HEK293T (cell line): ENCODE measurements at regions not wholly inside any gene's neighbourhood (a gene's known extent, or its start where the extent isn't known, plus 50 kb on each side); places are given as distances from the start of the nearest gene placed in this dataset.

Experiments
- CTCF ChIA-PET: fragments of 350-600 bp; formaldehyde crosslinking; extraction: SDS; loops from one replicate; lab custom pipeline; 2021; ENCODE audit warnings: antibody characterized with exemption, inconsistent platforms; lab: Yijun Ruan, JAX
- POLR2A ChIA-PET: fragments of 350-600 bp; formaldehyde crosslinking; extraction: SDS; loops from one replicate; lab custom pipeline; 2020; ENCODE audit warnings: antibody characterized with exemption, inconsistent platforms; lab: Yijun Ruan, JAX
- DNase-seq: peaks from one replicate; pipeline ENCODE4 v3.0.0; 2012; ENCODE audit warnings: mixed read lengths; ENCODE audit errors: extremely low spot score
- ARNT ChIP-seq: fragments of 450-650 bp; IDR thresholded peaks from 2 replicates; pipeline ENCODE4 v1.6.1; 2017; ENCODE audit warnings: mild to moderate bottlenecking
- BHLHE40 ChIP-seq: fragments of 450-650 bp; IDR thresholded peaks from 2 replicates; pipeline ENCODE4 v1.6.1; 2016; ENCODE audit warnings: mild to moderate bottlenecking, moderate library complexity, borderline replicate concordance
- CTBP1 ChIP-seq: fragments of 450-650 bp; IDR thresholded peaks from 2 replicates; pipeline ENCODE4 v1.6.1; 2016; ENCODE audit warnings: borderline replicate concordance
- ELF4 ChIP-seq: fragments of 450-650 bp; IDR thresholded peaks from 2 replicates; pipeline ENCODE4 v1.6.1; 2017; ENCODE audit warnings: antibody characterized with exemption
- FOXA1 ChIP-seq: fragments of 450-650 bp; IDR thresholded peaks from 2 replicates; pipeline ENCODE4 v1.6.1; 2016; ENCODE audit warnings: mild to moderate bottlenecking
- FOXK2 ChIP-seq: fragments of 450-650 bp; IDR thresholded peaks from 2 replicates; pipeline ENCODE4 v1.6.1; 2016; ENCODE audit warnings: mild to moderate bottlenecking
- FOXM1 ChIP-seq: fragments of 450-650 bp; IDR thresholded peaks from 2 replicates; pipeline ENCODE4 v1.6.1; 2017; ENCODE audit warnings: mild to moderate bottlenecking, borderline replicate concordance
- HDGF ChIP-seq: fragments of 450-650 bp; IDR thresholded peaks from 2 replicates; pipeline ENCODE4 v1.6.1; 2017; ENCODE audit warnings: antibody characterized with exemption, borderline replicate concordance
- L3MBTL2 ChIP-seq: fragments of 450-650 bp; conservative IDR thresholded peaks from 2 replicates; pipeline ENCODE4 v1.6.1; 2016; ENCODE audit warnings: mild to moderate bottlenecking
- LEF1 ChIP-seq: fragments of 450-650 bp; IDR thresholded peaks from 2 replicates; pipeline ENCODE4 v1.6.1; 2017; ENCODE audit warnings: mild to moderate bottlenecking, borderline replicate concordance
- NFRKB ChIP-seq: fragments of 450-650 bp; IDR thresholded peaks from 2 replicates; pipeline ENCODE4 v1.6.1; 2016; ENCODE audit warnings: mild to moderate bottlenecking, moderate library complexity
- SP1 ChIP-seq: fragments of 450-650 bp; IDR thresholded peaks from 2 replicates; pipeline ENCODE4 v1.6.1; 2017
- SUZ12 ChIP-seq: fragments of 450-650 bp; IDR thresholded peaks from 2 replicates; pipeline ENCODE4 v1.6.1; 2016; ENCODE audit warnings: mild to moderate bottlenecking
- TARDBP ChIP-seq: fragments of 450-650 bp; IDR thresholded peaks from 2 replicates; pipeline ENCODE4 v1.6.1; 2016
- ZNF384 ChIP-seq: fragments of 450-650 bp; IDR thresholded peaks from 2 replicates; pipeline ENCODE4 v1.6.1; 2016
- TF ChIP-seq, protein P1 (sequence below): fragments of 450-650 bp; IDR thresholded peaks from 2 replicates; pipeline ENCODE4 v1.6.1; 2016

DNA sequence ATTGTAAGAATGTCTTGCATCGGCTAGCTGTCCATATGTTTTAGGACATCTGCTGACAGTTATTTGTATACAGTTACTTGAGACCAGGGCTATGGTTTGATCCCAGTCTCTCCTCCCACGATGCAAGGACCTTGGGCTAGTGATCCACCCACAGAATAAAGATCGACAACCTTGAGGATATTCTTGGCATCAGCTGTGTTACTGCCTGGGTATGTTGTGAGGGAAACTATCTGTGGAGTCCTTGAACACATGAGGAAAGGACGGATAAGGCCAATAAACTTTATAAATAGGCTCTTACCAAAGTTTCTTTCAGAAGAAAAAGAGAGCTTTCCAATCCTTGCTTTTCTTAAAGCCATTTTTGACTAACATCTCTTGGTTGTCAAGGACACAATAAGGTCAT is 70.8 kb upstream of the HEY2 start:
- TF ChIP-seq LEF1 (no peak), BHLHE40 (no peak), L3MBTL2 (no peak), FOXA1 (no peak), ELF4 (no peak), ZNF384 (no peak), CTBP1 (no peak), SUZ12 (no peak), TARDBP (no peak), FOXK2 (no peak), SP1 (no peak), HDGF (no peak)
- CTCF ChIA-PET = no interaction called here
- no peak for DNase-seq
- POLR2A ChIA-PET = interaction anchor here (0.6 kb wide), 1 partner anchor 1889 kb away, joined by 3 read pairs; no protein-coding TSS in a partner anchor

DNA sequence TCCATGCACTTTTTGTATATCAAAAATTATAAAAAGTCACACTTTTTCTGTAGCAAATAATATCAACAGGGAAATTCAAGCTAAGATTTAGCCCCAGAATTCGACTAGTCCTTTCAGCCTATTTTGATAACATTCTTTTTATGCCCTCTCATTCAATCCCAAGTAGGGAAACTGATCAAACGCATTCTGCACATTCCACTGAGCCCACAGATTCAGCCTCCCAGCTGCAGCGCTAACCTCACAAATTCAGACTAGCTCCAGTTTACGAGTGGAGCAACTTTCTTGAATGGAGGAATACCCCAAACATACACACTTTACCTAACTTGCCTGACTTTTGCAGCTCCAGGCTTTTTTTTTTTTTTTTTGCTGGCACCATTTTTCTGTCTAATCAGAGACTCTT is 70.3 kb upstream of the HEY2 start:
- TF ChIP-seq, protein P1, sequence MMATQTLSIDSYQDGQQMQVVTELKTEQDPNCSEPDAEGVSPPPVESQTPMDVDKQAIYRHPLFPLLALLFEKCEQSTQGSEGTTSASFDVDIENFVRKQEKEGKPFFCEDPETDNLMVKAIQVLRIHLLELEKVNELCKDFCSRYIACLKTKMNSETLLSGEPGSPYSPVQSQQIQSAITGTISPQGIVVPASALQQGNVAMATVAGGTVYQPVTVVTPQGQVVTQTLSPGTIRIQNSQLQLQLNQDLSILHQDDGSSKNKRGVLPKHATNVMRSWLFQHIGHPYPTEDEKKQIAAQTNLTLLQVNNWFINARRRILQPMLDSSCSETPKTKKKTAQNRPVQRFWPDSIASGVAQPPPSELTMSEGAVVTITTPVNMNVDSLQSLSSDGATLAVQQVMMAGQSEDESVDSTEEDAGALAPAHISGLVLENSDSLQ = no peak
- no peak for TF ChIP-seq ZNF384
- TF ChIP-seq FOXA1 = no peak
- TF ChIP-seq HDGF = no peak
- no peak for TF ChIP-seq NFRKB
- TF ChIP-seq ARNT = no peak
- TF ChIP-seq FOXM1 = no peak
- TF ChIP-seq FOXK2 = no peak
- TF ChIP-seq ELF4 = no peak
- no peak for TF ChIP-seq BHLHE40
- TF ChIP-seq L3MBTL2 = no peak
- no peak for TF ChIP-seq CTBP1
- no peak for TF ChIP-seq SP1
- ChIA-PET CTCF (no interaction called here), POLR2A (interaction anchor here (0.6 kb wide), 1 partner anchor 1889 kb away, joined by 3 read pairs; no protein-coding TSS in a partner anchor)
- no peak for DNase-seq

DNA sequence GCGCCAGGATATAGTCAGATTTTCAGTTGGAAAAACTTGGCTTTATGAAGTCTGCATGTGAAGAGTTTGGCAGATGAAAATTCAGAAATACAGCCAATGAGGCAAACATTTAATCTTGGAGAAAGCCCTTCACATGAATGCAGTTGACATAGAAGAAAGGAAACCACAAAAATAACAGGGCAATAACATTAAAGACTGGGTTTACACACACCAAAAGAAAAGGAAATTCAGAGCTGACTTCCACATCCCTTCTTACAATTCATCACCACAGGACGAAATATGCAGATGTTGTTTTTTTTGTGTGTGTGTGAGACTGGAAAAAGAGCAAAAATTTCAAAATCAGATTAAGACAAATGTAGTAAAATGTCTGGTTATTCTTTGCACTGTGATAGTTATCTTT is 69.8 kb upstream of the HEY2 start:
- no peak for DNase-seq
- TF ChIP-seq NFRKB = no peak
- TF ChIP-seq SP1 = no peak
- TF ChIP-seq FOXK2 = no peak
- no peak for TF ChIP-seq LEF1
- TF ChIP-seq, protein P1 = no peak
- TF ChIP-seq ARNT = no peak
- no peak for TF ChIP-seq FOXM1
- no peak for TF ChIP-seq SUZ12
- TF ChIP-seq ELF4 = no peak
- TF ChIP-seq ZNF384 = no peak
- TF ChIP-seq TARDBP = no peak
- no peak for TF ChIP-seq HDGF
- no peak for TF ChIP-seq FOXA1
- TF ChIP-seq L3MBTL2 = no peak
- no peak for TF ChIP-seq BHLHE40
- no peak for TF ChIP-seq CTBP1
- POLR2A ChIA-PET = no interaction called here
- CTCF ChIA-PET = no interaction called here

DNA sequence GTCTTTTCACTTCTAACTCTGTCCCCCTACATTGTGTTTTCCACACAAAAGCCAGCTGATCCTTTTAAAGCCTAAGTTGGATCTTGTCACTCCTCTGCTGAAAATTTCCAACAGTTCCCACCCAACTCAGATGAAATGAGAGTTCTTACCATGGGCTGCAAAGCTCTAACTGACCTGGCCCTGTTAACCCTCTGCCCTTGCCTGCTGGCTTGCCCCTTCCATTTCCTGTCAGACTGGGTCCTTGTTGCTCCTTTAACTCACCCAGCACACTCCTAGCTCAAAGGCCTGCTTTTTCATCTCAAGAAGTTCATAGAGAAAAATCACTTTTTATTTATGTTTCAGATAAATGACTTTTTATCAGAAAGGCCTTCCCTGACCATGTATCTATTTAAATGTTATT is 66.5 kb upstream of the HEY2 start:
- no peak for DNase-seq
- ChIA-PET CTCF (interaction anchor here (0.9 kb wide), 1 partner anchor 369 kb away, joined by 3 read pairs; no protein-coding TSS in a partner anchor), POLR2A (no interaction called here)
- TF ChIP-seq ZNF384 = no peak
- no peak for TF ChIP-seq CTBP1
- TF ChIP-seq BHLHE40 = no peak
- TF ChIP-seq HDGF = no peak
- TF ChIP-seq ARNT = no peak
- TF ChIP-seq ELF4 = no peak
- TF ChIP-seq SP1 = no peak

DNA sequence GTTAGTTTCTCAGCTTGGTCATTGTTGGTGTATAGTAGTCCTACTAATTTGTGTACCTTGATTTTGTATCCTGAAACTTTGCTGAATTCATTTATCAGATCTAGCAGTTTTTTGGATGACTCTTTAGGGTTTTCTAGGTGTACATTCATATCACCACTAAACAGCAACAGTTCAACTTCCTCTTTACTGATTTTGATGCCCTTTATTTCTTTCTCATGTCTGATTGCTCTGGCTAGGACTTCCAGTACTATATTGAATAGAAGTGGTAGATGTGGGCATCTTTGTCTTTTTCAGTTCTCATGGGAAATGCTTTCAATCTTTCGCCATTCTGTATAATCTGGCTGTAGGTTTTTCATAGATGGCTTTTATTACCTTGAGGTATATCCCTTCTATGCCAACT is 61.3 kb upstream of the HEY2 start:
- ChIA-PET POLR2A (no interaction called here), CTCF (no interaction called here)
- no peak for DNase-seq
- TF ChIP-seq SP1 (no peak), ELF4 (no peak), ZNF384 (no peak), SUZ12 (no peak), FOXM1 (no peak), FOXA1 (no peak)

DNA sequence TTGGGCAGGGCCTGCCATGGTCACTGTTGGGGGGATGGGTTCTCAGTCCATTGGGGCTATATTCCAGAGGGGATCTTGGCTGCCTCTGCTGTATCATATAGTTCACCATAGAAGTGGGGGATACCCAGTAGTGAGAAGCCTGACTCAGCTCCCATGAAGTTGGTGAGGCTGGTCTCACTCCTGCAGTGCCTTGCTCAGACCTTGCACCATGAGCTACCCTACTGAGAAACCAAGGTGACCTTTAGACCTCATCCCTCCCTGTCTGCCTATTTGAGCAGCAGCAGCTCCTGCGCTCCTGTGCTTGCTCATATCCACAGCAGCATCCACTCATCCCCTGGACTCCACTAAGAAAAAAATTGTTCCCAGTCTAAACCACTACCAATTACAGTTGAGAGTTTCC is 56.0 kb upstream of the HEY2 start:
- TF ChIP-seq ARNT (no peak), SP1 (no peak), LEF1 (no peak), L3MBTL2 (no peak), NFRKB (no peak), ELF4 (no peak), FOXA1 (no peak), HDGF (no peak)
- TF ChIP-seq, protein P1 = no peak
- no peak for DNase-seq
- POLR2A ChIA-PET = no interaction called here
- CTCF ChIA-PET = no interaction called here

DNA sequence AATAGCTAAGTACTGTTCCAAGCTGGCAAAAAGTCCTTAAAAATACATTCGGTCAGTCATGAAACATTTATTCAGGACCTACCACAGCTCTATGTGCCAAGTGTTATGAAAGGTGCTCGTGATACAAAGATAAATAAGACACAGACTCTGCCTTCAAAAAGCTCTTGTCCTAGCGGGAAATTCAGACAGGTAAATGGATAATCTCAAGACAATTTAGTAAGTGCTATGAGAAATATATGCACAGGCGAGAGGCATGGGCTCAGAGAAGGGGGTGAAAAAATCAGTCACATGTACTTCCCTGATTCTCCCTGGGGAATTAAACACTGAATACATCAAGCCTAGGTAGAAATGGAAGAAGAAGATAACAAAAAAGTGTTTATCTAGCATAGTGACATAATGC is 49.8 kb upstream of the HEY2 start:
- ChIA-PET CTCF (no interaction called here), POLR2A (no interaction called here)
- no peak for TF ChIP-seq NFRKB
- TF ChIP-seq TARDBP = no peak
- no peak for TF ChIP-seq BHLHE40
- no peak for TF ChIP-seq ZNF384
- no peak for TF ChIP-seq LEF1
- no peak for TF ChIP-seq SUZ12
- TF ChIP-seq L3MBTL2 = no peak
- TF ChIP-seq CTBP1 = no peak
- no peak for TF ChIP-seq ARNT
- TF ChIP-seq, protein P1 = no peak
- no peak for DNase-seq
